ENCODE measurements at regions not wholly inside any gene's neighbourhood (a gene's known extent, or its start where the extent isn't known, plus 50 kb on each side); places are given as distances from the start of the nearest gene placed in this dataset.
"Not testable (repeated sequence)": the region's sequence is repeated elsewhere in the genome, so short reads cannot be mapped to it uniquely, and the experiment has no call there.

- not testable (repeated sequence) for DNase-seq
These were observed 73.5 kb downstream of the NPIPA8 start for GRCh38 chr16:18263046-18263445.

- not testable (repeated sequence) for DNase-seq
These were observed 74.7 kb downstream of the NPIPA8 start for GRCh38 chr16:18261848-18262247.

GRCh38 chr16:18259496-18260176 lies 76.9 kb downstream of the NPIPA8 start:
- DNase-seq = not testable (repeated sequence)

GRCh38 chr16:18252943-18253342 lies 83.6 kb downstream of the NPIPA8 start:
- DNase-seq = not testable (repeated sequence)

- not testable (repeated sequence) for DNase-seq
These were observed 106.0 kb downstream of the NPIPA8 start for GRCh38 chr16:18230505-18230904.

- DNase-seq = not testable (repeated sequence)
These were observed 114.2 kb downstream of the NPIPA8 start for GRCh38 chr16:18222054-18223009.

GRCh38 chr16:18217741-18218140 lies 118.8 kb downstream of the NPIPA8 start:
- DNase-seq = not testable (repeated sequence)

- DNase-seq = not testable (repeated sequence)
These were observed 119.7 kb downstream of the NPIPA8 start for GRCh38 chr16:18216814-18217213.

- not testable (repeated sequence) for DNase-seq
These were observed 122.7 kb downstream of the NPIPA8 start for GRCh38 chr16:18213810-18214209.

- not testable (repeated sequence) for DNase-seq
These were observed 125.0 kb downstream of the NPIPA8 start for GRCh38 chr16:18211505-18211904.

GRCh38 chr16:18204786-18205185 lies 131.8 kb downstream of the NPIPA8 start:
- not testable (repeated sequence) for DNase-seq

- not testable (repeated sequence) for DNase-seq
These were observed 132.2 kb downstream of the NPIPA8 start for GRCh38 chr16:18204309-18204708.

GRCh38 chr16:18201511-18201910 lies 135.0 kb downstream of the NPIPA8 start:
- DNase-seq = not testable (repeated sequence)

GRCh38 chr16:18192389-18192788 lies 144.1 kb downstream of the NPIPA8 start:
- DNase-seq = not testable (repeated sequence)

- not testable (repeated sequence) for DNase-seq
These were observed 146.4 kb downstream of the NPIPA8 start for GRCh38 chr16:18190179-18190578.

- not testable (repeated sequence) for DNase-seq
These were observed 151.8 kb downstream of the NPIPA8 start for GRCh38 chr16:18184755-18185154.

GRCh38 chr16:18181028-18181427 lies 155.5 kb downstream of the NPIPA8 start:
- not testable (repeated sequence) for DNase-seq

- not testable (repeated sequence) for DNase-seq
These were observed 162.5 kb downstream of the NPIPA8 start for GRCh38 chr16:18173945-18174497.

GRCh38 chr16:18162293-18162692 lies 174.2 kb downstream of the NPIPA8 start:
- not testable (repeated sequence) for DNase-seq

GRCh38 chr16:18161224-18161623 lies 175.3 kb downstream of the NPIPA8 start:
- not testable (repeated sequence) for DNase-seq

- not testable (repeated sequence) for DNase-seq
These were observed 177.4 kb downstream of the NPIPA8 start for GRCh38 chr16:18159185-18159584.

- DNase-seq = not testable (repeated sequence)
These were observed 178.7 kb downstream of the NPIPA8 start for GRCh38 chr16:18157854-18158253.

- not testable (repeated sequence) for DNase-seq
These were observed 183.7 kb downstream of the NPIPA8 start for GRCh38 chr16:18152832-18153231.

Data from right forelimb (tissue), 1 donor.